Stimulated activated naive B cell treated with anti-CD40 and anti-IgM and Interleukin-4, amounts not matched to agents 10 μg/mL and 1 μg/mL and 100 μg/mL, for 72 hours (primary cell): ENCODE measurements at regions not wholly inside any gene's neighbourhood (a gene's known extent, or its start where the extent isn't known, plus 50 kb on each side); places are given as distances from the start of the nearest gene placed in this dataset.
"Not testable (repeated sequence)": the region's sequence is repeated elsewhere in the genome, so short reads cannot be mapped to it uniquely, and the experiment has no call there.

Experiments
- ATAC-seq, 2 donors: fragments of 150-1000 bp; cut with Tn5 transposase; replicated peaks; 2 replicates each; pipeline ENCODE4 v1.10.0; 2021; ENCODE audit warnings: moderate library complexity in 1 of 2
- DNase-seq: peaks from one replicate; pipeline ENCODE4 v3.0.0; 2021
- H3K27ac Mint-ChIP-seq: one replicate; pipeline ENCODE4 v1.8.0; 2022; ENCODE audit warnings: mild to moderate bottlenecking, mixed read lengths
- H3K27me3 Mint-ChIP-seq, 2 donors: one replicate each; pipeline ENCODE4 v1.8.0; 2022; ENCODE audit warnings: mixed read lengths in 2 of 2
- H3K36me3 Mint-ChIP-seq, 2 donors: one replicate each; pipeline ENCODE4 v1.8.0; 2022; ENCODE audit warnings: mixed read lengths in 2 of 2, mild to moderate bottlenecking in 1 of 2
- H3K4me1 Mint-ChIP-seq, 2 donors: one replicate each; pipeline ENCODE4 v1.8.0; 2022; ENCODE audit warnings: mixed read lengths in 2 of 2, mild to moderate bottlenecking in 1 of 2
- H3K4me3 Mint-ChIP-seq, 2 donors: one replicate each; pipeline ENCODE4 v1.8.0; 2022; ENCODE audit warnings: mild to moderate bottlenecking in 2 of 2, mixed read lengths in 2 of 2, moderate library complexity in 1 of 2
- H3K9me3 Mint-ChIP-seq, 2 donors: one replicate each; pipeline ENCODE4 v1.8.0; 2022; ENCODE audit warnings: mixed read lengths in 2 of 2, mild to moderate bottlenecking in 1 of 2

GRCh38 chr11:69892237-69892985, 73.2 kb upstream of the FGF3 start:
- Mint-ChIP-seq H3K9me3 (no peaks in the 10 kb centered on the region), H3K4me3 (no peak overlapping the region), H3K27me3 (peaks cover 48 to 84% of the 10 kb centered on the region in 2 donors), H3K27ac (no peak overlapping the region), H3K4me1 (peaks cover 0 to 6% of the 10 kb centered on the region in 2 donors), H3K36me3 (no peaks in the 10 kb centered on the region)
- DNase-seq (no peak), ATAC-seq (no peak)

- no peak overlapping the region for H3K4me3 Mint-ChIP-seq
- ATAC-seq: no peak
- no peak for DNase-seq
- no peaks in the 10 kb centered on the region for H3K36me3 Mint-ChIP-seq
- H3K4me1 Mint-ChIP-seq: peaks cover 0 to 6% of the 10 kb centered on the region in 2 donors
- peaks cover 52 to 85% of the 10 kb centered on the region in 2 donors for H3K27me3 Mint-ChIP-seq
- H3K9me3 Mint-ChIP-seq: no peaks in the 10 kb centered on the region
- H3K27ac Mint-ChIP-seq: no peak overlapping the region
Measured at GRCh38 chr11:69892986-69893555, 73.9 kb upstream of the FGF3 start.

GRCh38 chr11:69893631-69894030, 74.4 kb upstream of the FGF3 start:
- Mint-ChIP-seq H3K9me3 (no peaks in the 10 kb centered on the region), H3K27me3 (peaks cover 48 to 83% of the 10 kb centered on the region in 2 donors), H3K4me1 (peaks cover 0 to 2% of the 10 kb centered on the region in 2 donors), H3K4me3 (no peak overlapping the region), H3K36me3 (no peaks in the 10 kb centered on the region), H3K27ac (peak overlapping the region; percentile 47)
- no peak for ATAC-seq
- no peak for DNase-seq

DNA sequence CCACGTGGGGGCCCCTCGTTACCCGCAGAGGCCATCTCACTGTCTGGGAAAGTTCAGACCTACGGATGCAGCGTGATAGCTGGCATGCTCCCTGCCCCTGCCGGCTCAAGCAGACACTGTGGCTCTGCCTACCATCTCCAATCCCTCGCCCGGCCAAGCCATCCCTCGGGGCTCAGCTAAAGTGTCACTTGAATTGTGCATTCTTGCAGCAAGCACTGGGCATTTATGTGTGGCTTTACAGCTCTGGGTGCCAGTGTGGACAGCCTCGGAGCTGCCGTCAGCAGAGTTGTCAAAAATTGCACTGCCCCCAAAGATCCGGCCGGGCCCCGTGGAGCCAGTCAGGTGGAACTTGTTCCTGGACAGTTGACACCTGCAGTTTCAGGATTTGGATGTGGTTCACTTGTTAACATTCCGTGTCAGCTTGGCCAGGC, 75.0 kb upstream of the FGF3 start:
- Mint-ChIP-seq H3K27ac (peak overlapping the region; percentile 47), H3K4me3 (no peak overlapping the region), H3K4me1 (peaks cover 0 to 2% of the 10 kb centered on the region in 2 donors), H3K9me3 (no peaks in the 10 kb centered on the region), H3K27me3 (peaks cover 51 to 83% of the 10 kb centered on the region in 2 donors), H3K36me3 (no peaks in the 10 kb centered on the region)
- no peak for ATAC-seq
- no peak for DNase-seq

DNA sequence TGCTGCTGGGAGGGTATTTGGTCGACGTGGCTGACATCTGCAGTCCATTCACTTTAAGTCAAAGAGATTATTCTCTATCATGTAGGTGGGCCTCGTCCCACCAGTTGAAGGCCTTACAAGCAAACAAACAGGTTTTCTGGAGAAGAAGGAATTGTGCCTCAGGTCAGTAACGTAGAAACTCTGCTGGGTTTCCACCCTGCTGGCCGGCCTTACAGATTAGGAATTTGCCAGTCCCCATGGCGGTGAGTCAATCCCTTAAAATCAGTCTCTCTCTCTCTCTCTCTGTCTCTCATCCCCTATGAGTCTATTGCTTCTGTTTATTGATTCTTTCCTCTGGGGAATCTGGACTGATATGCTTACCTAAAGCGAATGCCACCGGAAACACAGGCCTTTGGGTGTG, 75.4 kb upstream of the FGF3 start:
- peaks cover 0 to 2% of the 10 kb centered on the region in 2 donors for H3K4me1 Mint-ChIP-seq
- H3K27me3 Mint-ChIP-seq: peaks cover 52 to 85% of the 10 kb centered on the region in 2 donors

GRCh38 chr11:69896250-69896649, 77.0 kb upstream of the FGF3 start:
- Mint-ChIP-seq H3K36me3 (no peaks in the 10 kb centered on the region), H3K27ac (no peak overlapping the region), H3K4me3 (no peak overlapping the region), H3K4me1 (peaks cover 0 to 2% of the 10 kb centered on the region in 2 donors), H3K27me3 (peaks cover 45 to 76% of the 10 kb centered on the region in 2 donors), H3K9me3 (no peaks in the 10 kb centered on the region)
- DNase-seq (no peak), ATAC-seq (no peak)

More for the DNA sequence above, 75.4 kb upstream of the FGF3 start:
- H3K9me3 Mint-ChIP-seq: no peaks in the 10 kb centered on the region
- ATAC-seq: no peak
- no peaks in the 10 kb centered on the region for H3K36me3 Mint-ChIP-seq
- H3K4me3 Mint-ChIP-seq: no peak overlapping the region
- H3K27ac Mint-ChIP-seq: no peak overlapping the region
- no peak for DNase-seq

DNA sequence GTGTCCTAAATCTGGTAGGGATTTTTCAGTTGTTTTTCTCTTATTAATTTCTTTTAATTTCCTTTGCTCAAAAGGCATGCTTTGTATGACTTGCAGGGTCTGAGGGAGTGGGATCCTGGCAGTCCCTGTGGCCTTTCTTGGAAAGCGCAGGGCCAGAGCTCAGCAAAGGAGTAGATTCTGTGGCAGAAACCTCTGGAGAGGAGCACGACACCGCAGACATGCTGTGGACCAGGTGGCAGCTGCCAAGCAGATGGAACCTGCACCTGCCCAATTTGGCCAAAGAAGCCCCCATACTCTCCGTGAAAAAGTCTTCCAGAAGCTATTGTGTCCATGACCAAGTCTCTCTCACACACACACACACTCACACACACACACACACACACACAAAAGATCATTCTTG, 78.9 kb upstream of the FGF3 start:
- H3K36me3 Mint-ChIP-seq: no peaks in the 10 kb centered on the region
- H3K27me3 Mint-ChIP-seq: peaks cover 38 to 57% of the 10 kb centered on the region in 2 donors
- no peak for ATAC-seq
- H3K4me1 Mint-ChIP-seq: no peaks in the 10 kb centered on the region
- H3K27ac Mint-ChIP-seq: no peak overlapping the region
- H3K9me3 Mint-ChIP-seq: no peaks in the 10 kb centered on the region
- H3K4me3 Mint-ChIP-seq: no peak overlapping the region
- DNase-seq: no peak

DNA sequence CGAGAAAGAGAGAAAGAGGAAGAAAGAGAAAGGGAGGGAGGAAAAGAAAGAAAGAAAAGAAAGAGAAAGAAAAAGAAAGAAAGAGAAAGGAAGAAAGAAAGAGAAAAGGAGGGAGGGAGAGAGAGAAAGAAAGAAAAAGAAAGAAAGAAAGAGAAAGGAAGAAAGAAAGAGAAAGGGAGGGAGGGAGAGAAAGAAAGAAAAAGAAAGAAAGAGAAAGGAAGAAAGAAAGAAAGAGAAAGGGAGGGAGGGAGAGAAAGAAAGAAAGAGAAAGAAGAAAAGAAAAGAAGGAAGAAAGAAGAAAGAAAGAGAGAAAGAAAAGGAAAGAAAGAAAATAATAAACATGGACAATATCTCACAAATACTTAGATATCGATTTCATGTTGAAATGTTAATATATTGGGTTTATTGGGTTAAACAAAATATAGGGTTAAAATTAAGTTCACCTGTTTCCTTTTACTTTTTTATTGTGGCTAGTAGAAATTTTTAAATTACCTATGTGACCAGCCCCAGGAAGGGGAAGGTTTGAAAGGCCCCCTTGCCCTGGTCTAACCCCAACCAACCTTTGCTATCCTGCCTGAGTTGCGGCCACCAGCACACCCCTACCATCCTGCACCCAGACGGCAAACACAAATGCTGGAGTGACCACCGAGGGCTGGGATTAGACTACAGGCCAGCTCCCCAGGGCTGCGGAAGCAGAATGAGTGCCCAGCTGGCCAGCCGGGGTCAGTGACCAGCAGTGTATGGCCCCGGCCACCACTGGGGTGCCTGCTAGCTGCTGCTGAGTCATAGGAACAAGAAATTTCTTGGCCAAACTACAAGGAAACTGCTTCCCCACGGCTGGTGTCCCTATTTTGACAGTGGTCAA, 81.0 kb upstream of the FGF3 start:
- ATAC-seq: no peak
- no peak overlapping the region for H3K27ac Mint-ChIP-seq

DNA sequence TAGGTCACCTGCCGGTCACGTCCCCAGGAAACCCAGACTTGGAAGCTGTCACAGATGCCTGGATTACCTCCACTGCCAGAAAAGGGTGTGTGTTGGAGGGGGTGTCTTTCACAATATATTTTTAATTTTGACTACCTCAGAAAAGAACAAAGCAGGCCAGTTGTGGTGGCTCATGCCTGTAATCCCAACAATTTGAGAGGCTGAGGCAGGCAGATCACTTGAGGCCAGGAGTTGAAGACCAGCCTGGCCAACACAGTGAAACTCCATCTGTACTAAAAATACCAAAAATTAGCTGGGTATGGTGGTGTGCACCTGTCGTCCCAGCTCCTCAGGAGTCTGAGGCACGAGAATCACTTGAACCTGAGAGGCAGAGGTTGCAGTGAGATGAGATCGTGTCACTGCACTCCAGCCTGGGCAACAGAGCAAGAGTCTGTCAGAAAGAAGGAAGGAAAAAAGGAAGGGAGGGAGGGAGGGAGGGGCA, 81.6 kb upstream of the FGF3 start:
- H3K9me3 Mint-ChIP-seq, DNase-seq, ATAC-seq, H3K27ac Mint-ChIP-seq, H3K4me3 Mint-ChIP-seq, H3K4me1 Mint-ChIP-seq, H3K36me3 Mint-ChIP-seq: not testable (repeated sequence)
- H3K27me3 Mint-ChIP-seq: peaks cover 41 to 52% of the 10 kb centered on the region in 2 donors

More for the DNA sequence above, 81.0 kb upstream of the FGF3 start:
- Mint-ChIP-seq H3K36me3 (no peaks in the 10 kb centered on the region), H3K27me3 (peaks cover 38 to 52% of the 10 kb centered on the region in 2 donors), H3K9me3 (no peaks in the 10 kb centered on the region), H3K4me1 (no peaks in the 10 kb centered on the region), H3K4me3 (no peak overlapping the region)
- DNase-seq: no peak

GRCh38 chr11:69902337-69902736, 83.1 kb upstream of the FGF3 start:
- no peak for ATAC-seq
- no peaks in the 10 kb centered on the region for H3K36me3 Mint-ChIP-seq
- no peak overlapping the region for H3K4me3 Mint-ChIP-seq
- H3K4me1 Mint-ChIP-seq: no peaks in the 10 kb centered on the region
- no peak overlapping the region for H3K27ac Mint-ChIP-seq
- H3K9me3 Mint-ChIP-seq: no peaks in the 10 kb centered on the region
- peaks cover 52 to 54% of the 10 kb centered on the region in 2 donors for H3K27me3 Mint-ChIP-seq
- no peak for DNase-seq

- Mint-ChIP-seq H3K27me3 (peaks cover 51 to 52% of the 10 kb centered on the region in 2 donors), H3K9me3 (no peaks in the 10 kb centered on the region), H3K4me3 (no peak overlapping the region), H3K36me3 (no peaks in the 10 kb centered on the region), H3K4me1 (no peaks in the 10 kb centered on the region), H3K27ac (no peak overlapping the region)
- DNase-seq: no peak
- no peak for ATAC-seq
Measured at GRCh38 chr11:69903211-69903610, 84.0 kb upstream of the FGF3 start.

DNA sequence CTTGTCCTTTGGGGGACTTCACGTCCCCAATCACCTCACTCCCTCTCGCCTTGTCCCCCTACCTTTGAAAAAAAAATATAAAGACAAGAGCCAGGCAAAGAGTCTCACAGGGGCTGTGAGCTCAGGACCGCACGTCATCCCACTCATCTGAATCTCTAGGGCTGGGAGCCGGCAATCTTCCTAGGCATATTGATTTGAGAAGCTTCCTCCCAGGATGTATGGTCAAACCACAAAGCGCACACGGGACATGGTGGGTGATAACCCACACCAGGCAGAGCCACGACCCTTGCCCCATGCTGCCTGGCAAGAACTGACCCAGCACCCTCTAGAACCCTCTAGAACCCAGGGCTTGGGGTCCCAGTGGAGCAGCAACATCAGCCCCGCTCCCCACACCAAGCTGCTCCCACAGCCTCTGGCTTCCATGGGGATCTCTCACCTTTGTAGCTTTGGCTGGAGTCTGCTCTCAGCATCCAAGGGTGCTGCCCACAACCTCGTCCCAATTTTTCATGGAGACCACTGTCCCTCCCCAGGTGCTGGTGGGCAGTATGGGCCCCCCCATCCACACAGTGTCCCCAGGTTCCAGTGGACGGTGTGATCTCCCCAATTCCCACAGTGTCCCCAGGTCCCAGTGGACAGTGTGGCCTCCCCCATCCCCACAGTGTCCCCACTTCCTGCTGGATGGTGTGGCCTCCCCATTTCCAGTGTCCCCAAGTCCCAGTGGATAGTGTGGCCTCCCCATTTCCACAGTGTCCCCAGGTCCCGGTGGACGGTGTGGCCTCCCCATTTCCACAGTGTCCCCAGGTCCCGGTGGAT, 85.2 kb upstream of the FGF3 start:
- ATAC-seq: no peak
- H3K36me3 Mint-ChIP-seq: no peaks in the 10 kb centered on the region
- peaks cover 52 to 57% of the 10 kb centered on the region in 2 donors for H3K27me3 Mint-ChIP-seq
- no peaks in the 10 kb centered on the region for H3K4me1 Mint-ChIP-seq
- H3K9me3 Mint-ChIP-seq: no peaks in the 10 kb centered on the region
- no peak overlapping the region for H3K4me3 Mint-ChIP-seq
- DNase-seq: no peak
- H3K27ac Mint-ChIP-seq: no peak overlapping the region

GRCh38 chr11:69904974-69905535, 85.8 kb upstream of the FGF3 start:
- no peak for DNase-seq
- ATAC-seq: no peak
- no peak overlapping the region for H3K27ac Mint-ChIP-seq
- peaks cover 0 to 1% of the 10 kb centered on the region in 2 donors for H3K4me1 Mint-ChIP-seq
- no peak overlapping the region for H3K4me3 Mint-ChIP-seq
- peaks cover 50 to 52% of the 10 kb centered on the region in 2 donors for H3K27me3 Mint-ChIP-seq
- H3K9me3 Mint-ChIP-seq: no peaks in the 10 kb centered on the region
- H3K36me3 Mint-ChIP-seq: no peaks in the 10 kb centered on the region
